Tibial nerve (tissue), 3 donors: ENCODE measurements at regions not wholly inside any gene's neighbourhood (a gene's known extent, or its start where the extent isn't known, plus 50 kb on each side); places are given as distances from the start of the nearest gene placed in this dataset.
"Not testable (repeated sequence)": the region's sequence is repeated elsewhere in the genome, so short reads cannot be mapped to it uniquely, and the experiment has no call there.

Experiments
- POLR2A ChIP-seq, 2 donors: fragments of 450-650 bp; IDR thresholded peaks; one replicate each; pipeline ENCODE4 v1.6.1; 2017; ENCODE audit warnings: antibody characterized with exemption in 2 of 2, mild to moderate bottlenecking in 2 of 2, moderate library complexity in 2 of 2
- TF ChIP-seq, protein P1 (sequence below), 5 experiments: fragments of 200-600 bp in 3 of 5; fragments of 450-650 bp in 2 of 5; sonication (generic) in 3 of 5; IDR thresholded peaks; one replicate each; pipeline ENCODE4 v1.5.1; 2016 to 2019; ENCODE audit warnings: antibody characterized with exemption in 5 of 5, mild to moderate bottlenecking in 3 of 5, moderate library complexity in 2 of 5

DNA sequence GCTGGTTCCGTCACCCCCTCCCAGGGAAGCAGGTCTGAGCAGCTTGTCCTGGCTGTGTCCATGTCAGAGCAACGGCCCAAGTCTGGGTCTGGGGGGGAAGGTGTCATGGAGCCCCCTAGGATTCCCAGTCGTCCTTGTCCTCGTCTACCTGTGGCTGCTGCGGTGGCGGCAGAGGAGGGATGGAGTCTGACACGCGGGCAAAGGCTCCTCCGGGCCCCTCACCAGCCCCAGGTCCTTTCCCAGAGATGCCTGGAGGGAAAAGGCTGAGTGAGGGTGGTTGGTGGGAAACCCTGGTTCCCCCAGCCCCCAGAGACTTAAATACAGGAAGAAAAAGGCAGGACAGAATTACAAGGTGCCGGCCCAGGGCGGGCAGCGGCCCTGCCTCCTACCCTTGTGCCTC lies 51.9 kb upstream of the IQSEC3 start:
- TF ChIP-seq, protein P1, sequence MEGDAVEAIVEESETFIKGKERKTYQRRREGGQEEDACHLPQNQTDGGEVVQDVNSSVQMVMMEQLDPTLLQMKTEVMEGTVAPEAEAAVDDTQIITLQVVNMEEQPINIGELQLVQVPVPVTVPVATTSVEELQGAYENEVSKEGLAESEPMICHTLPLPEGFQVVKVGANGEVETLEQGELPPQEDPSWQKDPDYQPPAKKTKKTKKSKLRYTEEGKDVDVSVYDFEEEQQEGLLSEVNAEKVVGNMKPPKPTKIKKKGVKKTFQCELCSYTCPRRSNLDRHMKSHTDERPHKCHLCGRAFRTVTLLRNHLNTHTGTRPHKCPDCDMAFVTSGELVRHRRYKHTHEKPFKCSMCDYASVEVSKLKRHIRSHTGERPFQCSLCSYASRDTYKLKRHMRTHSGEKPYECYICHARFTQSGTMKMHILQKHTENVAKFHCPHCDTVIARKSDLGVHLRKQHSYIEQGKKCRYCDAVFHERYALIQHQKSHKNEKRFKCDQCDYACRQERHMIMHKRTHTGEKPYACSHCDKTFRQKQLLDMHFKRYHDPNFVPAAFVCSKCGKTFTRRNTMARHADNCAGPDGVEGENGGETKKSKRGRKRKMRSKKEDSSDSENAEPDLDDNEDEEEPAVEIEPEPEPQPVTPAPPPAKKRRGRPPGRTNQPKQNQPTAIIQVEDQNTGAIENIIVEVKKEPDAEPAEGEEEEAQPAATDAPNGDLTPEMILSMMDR (IDR thresholded peaks at IDR 0.05): not testable (repeated sequence)
- not testable (repeated sequence) for TF ChIP-seq POLR2A (IDR thresholded peaks at IDR 0.05)
